ENCODE measurements at regions not wholly inside any gene's neighbourhood (a gene's known extent, or its start where the extent isn't known, plus 50 kb on each side); places are given as distances from the start of the nearest gene placed in this dataset.

DNA sequence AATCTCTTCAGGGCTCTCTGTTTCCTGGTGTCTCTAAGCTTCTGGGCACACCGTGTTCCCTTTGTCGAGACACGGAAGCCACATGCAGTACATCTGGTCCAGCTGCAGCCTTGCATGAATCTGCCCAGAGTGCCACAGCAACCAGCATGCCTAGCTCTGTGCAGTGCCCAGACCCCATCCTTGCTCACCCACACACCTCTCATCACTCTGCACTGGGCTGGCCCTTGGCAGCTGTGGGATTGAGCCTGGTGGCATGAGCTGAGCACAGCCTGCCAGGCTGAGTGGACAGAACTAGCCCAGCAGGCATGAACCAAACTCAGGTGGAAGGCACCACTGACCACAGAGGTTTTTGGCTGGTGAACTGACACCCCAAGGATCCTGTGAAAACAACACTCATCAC is 279.9 kb downstream of the ATXN7L3B start:
- no peak for DNase-seq (ENCODE audit: low read depth, low spot score)
- ChIA-PET POLR2A (interaction anchor here (1.1 kb wide), 1 partner anchor 11 kb away, joined by 3 read pairs; no protein-coding TSS in a partner anchor), CTCF (interaction anchor here (0.7 kb wide), 1 partner anchor 16 kb away, joined by 3 read pairs; no protein-coding TSS in a partner anchor), SMC1A (ENCODE audit: uncharacterized antibody, unreplicated experiment) (no interaction called here), RAD21 (ENCODE audit: unreplicated experiment) (no interaction called here)
- TF ChIP-seq DPF2 (IDR thresholded peaks at IDR 0.05) (no peak), NR2C2 (IDR thresholded peaks at IDR 0.05; ENCODE audit: borderline replicate concordance, control insufficient read depth, insufficient read length, low read depth) (no peak), NFIC (IDR thresholded peaks at IDR 0.05; ENCODE audit: low read depth, low read length) (no peak), CBFB (IDR thresholded peaks at IDR 0.05; ENCODE audit: low read depth) (no peak), CHD4 (IDR thresholded peaks at IDR 0.05) (no peak), MEF2A (IDR thresholded peaks at IDR 0.05; ENCODE audit: insufficient read depth, low read depth, low read length) (no peak), CEBPB (IDR thresholded peaks at IDR 0.05; ENCODE audit: borderline replicate concordance in 1 of 2, low read depth in 2 of 2, low read length in 2 of 2) (no peak), FOXK2 (IDR thresholded peaks at IDR 0.05) (no peak)
- TF ChIP-seq, protein P1, sequence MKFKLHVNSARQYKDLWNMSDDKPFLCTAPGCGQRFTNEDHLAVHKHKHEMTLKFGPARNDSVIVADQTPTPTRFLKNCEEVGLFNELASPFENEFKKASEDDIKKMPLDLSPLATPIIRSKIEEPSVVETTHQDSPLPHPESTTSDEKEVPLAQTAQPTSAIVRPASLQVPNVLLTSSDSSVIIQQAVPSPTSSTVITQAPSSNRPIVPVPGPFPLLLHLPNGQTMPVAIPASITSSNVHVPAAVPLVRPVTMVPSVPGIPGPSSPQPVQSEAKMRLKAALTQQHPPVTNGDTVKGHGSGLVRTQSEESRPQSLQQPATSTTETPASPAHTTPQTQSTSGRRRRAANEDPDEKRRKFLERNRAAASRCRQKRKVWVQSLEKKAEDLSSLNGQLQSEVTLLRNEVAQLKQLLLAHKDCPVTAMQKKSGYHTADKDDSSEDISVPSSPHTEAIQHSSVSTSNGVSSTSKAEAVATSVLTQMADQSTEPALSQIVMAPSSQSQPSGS (IDR thresholded peaks at IDR 0.05; ENCODE audit: low read length), result no peak
- TF ChIP-seq, protein P2, sequence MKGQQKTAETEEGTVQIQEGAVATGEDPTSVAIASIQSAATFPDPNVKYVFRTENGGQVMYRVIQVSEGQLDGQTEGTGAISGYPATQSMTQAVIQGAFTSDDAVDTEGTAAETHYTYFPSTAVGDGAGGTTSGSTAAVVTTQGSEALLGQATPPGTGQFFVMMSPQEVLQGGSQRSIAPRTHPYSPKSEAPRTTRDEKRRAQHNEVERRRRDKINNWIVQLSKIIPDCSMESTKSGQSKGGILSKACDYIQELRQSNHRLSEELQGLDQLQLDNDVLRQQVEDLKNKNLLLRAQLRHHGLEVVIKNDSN (IDR thresholded peaks at IDR 0.05; ENCODE audit: borderline replicate concordance, extremely low read length, insufficient read depth, low read depth, low read length), result no peak
- TF ChIP-seq, protein P3, sequence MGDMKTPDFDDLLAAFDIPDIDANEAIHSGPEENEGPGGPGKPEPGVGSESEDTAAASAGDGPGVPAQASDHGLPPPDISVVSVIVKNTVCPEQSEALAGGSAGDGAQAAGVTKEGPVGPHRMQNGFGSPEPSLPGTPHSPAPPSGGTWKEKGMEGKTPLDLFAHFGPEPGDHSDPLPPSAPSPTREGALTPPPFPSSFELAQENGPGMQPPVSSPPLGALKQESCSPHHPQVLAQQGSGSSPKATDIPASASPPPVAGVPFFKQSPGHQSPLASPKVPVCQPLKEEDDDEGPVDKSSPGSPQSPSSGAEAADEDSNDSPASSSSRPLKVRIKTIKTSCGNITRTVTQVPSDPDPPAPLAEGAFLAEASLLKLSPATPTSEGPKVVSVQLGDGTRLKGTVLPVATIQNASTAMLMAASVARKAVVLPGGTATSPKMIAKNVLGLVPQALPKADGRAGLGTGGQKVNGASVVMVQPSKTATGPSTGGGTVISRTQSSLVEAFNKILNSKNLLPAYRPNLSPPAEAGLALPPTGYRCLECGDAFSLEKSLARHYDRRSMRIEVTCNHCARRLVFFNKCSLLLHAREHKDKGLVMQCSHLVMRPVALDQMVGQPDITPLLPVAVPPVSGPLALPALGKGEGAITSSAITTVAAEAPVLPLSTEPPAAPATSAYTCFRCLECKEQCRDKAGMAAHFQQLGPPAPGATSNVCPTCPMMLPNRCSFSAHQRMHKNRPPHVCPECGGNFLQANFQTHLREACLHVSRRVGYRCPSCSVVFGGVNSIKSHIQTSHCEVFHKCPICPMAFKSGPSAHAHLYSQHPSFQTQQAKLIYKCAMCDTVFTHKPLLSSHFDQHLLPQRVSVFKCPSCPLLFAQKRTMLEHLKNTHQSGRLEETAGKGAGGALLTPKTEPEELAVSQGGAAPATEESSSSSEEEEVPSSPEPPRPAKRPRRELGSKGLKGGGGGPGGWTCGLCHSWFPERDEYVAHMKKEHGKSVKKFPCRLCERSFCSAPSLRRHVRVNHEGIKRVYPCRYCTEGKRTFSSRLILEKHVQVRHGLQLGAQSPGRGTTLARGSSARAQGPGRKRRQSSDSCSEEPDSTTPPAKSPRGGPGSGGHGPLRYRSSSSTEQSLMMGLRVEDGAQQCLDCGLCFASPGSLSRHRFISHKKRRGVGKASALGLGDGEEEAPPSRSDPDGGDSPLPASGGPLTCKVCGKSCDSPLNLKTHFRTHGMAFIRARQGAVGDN (IDR thresholded peaks at IDR 0.05), result no peak
- intact Hi-C loops (cut with micrococcal nuclease; ENCODE audit: unreplicated experiment), result no loop called here
- H3K4me1 ChIP-seq (ENCODE audit: control insufficient read depth, insufficient read depth, low read length), result no peaks in the 10 kb centered on the region
- H2AFZ ChIP-seq (ENCODE audit: control insufficient read depth, low read depth, low read length), result no peak overlapping the region
- WGBS (ENCODE audit: insufficient coverage, insufficient replicate concordance, low lambda C conversion rate, missing lambda C conversion rate), result 44% methylated on average over 3 of the region's 3 CpGs
- H3K27ac ChIP-seq (ENCODE audit: control insufficient read depth, insufficient read depth), result no peak overlapping the region
- no peak for ATAC-seq
- no peak overlapping the region for H3K4me3 ChIP-seq
- in situ Hi-C loops (cut with MboI), result no loop called here
- no peak for FAIRE-seq
- BruUV-seq (replicated peaks), result no TSS peak
- no peak overlapping the region for H3K4me2 ChIP-seq (ENCODE audit: control insufficient read depth, insufficient read depth)
- no peaks in the 10 kb centered on the region for H3K36me3 ChIP-seq (ENCODE audit: control insufficient read depth in 2 of 2, insufficient read depth in 2 of 2, low read length in 1 of 2)
- H4K20me1 ChIP-seq (ENCODE audit: control insufficient read depth, insufficient read depth), result no peaks in the 10 kb centered on the region
- no peaks in the 10 kb centered on the region; the same call in 2 of the 3 replicates for H3K9me3 ChIP-seq (replicated peaks; ENCODE audit: control insufficient read depth, insufficient read depth, low read length)
- H3K9ac ChIP-seq (ENCODE audit: control insufficient read depth, insufficient read depth, low read length), result no peak overlapping the region
- H3K79me2 ChIP-seq (ENCODE audit: control insufficient read depth, insufficient read depth, low read length), result no peaks in the 10 kb centered on the region
- no peaks in the 10 kb centered on the region for H3K27me3 ChIP-seq (replicated peaks in 1 of 2; ENCODE audit: control insufficient read depth in 2 of 2, insufficient read depth in 2 of 2, low read length in 1 of 2)
